ENCODE measurements at regions not wholly inside any gene's neighbourhood (a gene's known extent, or its start where the extent isn't known, plus 50 kb on each side); places are given as distances from the start of the nearest gene placed in this dataset.

DNA sequence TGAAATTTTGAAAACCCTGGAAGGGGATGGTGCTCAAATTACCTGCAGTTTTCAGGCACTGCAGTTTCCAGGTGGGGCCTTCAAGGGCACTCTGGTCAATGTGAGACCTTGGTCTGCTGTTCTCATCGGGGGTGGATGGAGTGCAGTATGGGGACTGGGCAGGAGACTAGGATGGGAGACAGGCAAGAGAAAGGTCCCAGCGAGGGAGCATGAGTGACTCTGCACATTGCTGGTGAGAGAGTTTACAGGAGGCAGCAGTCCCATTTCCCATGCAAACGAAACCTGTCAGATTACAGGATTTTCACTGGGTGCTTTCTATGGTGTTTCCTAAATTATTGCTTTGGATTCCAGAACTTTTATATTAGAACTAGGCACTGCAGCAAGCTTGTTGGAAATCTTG is 73.5 kb upstream of the DTNBP1 start:
- TF ChIP-seq TAF1 (IDR thresholded peaks at IDR 0.05; ENCODE audit: low read depth) (no peak), EP300 (IDR thresholded peaks at IDR 0.05; ENCODE audit: borderline replicate concordance) (no peak), ZBTB7A (IDR thresholded peaks at IDR 0.05; ENCODE audit: low read depth) (no peak), FOXM1 (IDR thresholded peaks at IDR 0.05; ENCODE audit: borderline replicate concordance, low read depth) (no peak), YY1 (IDR thresholded peaks at IDR 0.05; ENCODE audit: low read depth) (no peak)
- TF ChIP-seq, protein P1, sequence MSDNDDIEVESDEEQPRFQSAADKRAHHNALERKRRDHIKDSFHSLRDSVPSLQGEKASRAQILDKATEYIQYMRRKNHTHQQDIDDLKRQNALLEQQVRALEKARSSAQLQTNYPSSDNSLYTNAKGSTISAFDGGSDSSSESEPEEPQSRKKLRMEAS (IDR thresholded peaks at IDR 0.05) = no peak
- TF ChIP-seq, protein P2, sequence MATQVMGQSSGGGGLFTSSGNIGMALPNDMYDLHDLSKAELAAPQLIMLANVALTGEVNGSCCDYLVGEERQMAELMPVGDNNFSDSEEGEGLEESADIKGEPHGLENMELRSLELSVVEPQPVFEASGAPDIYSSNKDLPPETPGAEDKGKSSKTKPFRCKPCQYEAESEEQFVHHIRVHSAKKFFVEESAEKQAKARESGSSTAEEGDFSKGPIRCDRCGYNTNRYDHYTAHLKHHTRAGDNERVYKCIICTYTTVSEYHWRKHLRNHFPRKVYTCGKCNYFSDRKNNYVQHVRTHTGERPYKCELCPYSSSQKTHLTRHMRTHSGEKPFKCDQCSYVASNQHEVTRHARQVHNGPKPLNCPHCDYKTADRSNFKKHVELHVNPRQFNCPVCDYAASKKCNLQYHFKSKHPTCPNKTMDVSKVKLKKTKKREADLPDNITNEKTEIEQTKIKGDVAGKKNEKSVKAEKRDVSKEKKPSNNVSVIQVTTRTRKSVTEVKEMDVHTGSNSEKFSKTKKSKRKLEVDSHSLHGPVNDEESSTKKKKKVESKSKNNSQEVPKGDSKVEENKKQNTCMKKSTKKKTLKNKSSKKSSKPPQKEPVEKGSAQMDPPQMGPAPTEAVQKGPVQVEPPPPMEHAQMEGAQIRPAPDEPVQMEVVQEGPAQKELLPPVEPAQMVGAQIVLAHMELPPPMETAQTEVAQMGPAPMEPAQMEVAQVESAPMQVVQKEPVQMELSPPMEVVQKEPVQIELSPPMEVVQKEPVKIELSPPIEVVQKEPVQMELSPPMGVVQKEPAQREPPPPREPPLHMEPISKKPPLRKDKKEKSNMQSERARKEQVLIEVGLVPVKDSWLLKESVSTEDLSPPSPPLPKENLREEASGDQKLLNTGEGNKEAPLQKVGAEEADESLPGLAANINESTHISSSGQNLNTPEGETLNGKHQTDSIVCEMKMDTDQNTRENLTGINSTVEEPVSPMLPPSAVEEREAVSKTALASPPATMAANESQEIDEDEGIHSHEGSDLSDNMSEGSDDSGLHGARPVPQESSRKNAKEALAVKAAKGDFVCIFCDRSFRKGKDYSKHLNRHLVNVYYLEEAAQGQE (IDR thresholded peaks at IDR 0.05; ENCODE audit: low read depth) = no peak
